Keratinocyte (primary cell): ENCODE measurements at regions not wholly inside any gene's neighbourhood (a gene's known extent, or its start where the extent isn't known, plus 50 kb on each side); places are given as distances from the start of the nearest gene placed in this dataset.

ENCODE experiments used
- CTCF ChIP-seq, 3 experiments: IDR thresholded peaks in 1 of 3; conservative IDR thresholded peaks in 1 of 3; optimal IDR thresholded peaks in 1 of 3; 2 replicates in 2 of 3; 3 replicates in 1 of 3; pipeline versions ENCODE3 to v1.5.1; 2011; ENCODE audit warnings: low read length in 3 of 3, mild to moderate bottlenecking in 3 of 3, moderate library complexity in 2 of 3, control low read depth in 1 of 3, inconsistent platforms in 1 of 3; ENCODE audit not compliant: insufficient read depth in 2 of 3; ENCODE audit errors: extremely low read depth in 1 of 3
- EZH2 ChIP-seq: IDR thresholded peaks from one replicate; pipeline ENCODE4 v1.6.1; 2012; ENCODE audit warnings: inconsistent platforms, mild to moderate bottlenecking, low read length, moderate library complexity

GRCh38 chr22:49091917-49092545 is 735.6 kb downstream of the BRD1 start:
- no peak for TF ChIP-seq CTCF (optimal IDR thresholded peaks at IDR 0.05 in 1 of 3, IDR thresholded peaks at IDR 0.05 in 1 of 3, conservative IDR thresholded peaks at IDR 0.05 in 1 of 3; ENCODE audit: extremely low read depth in 1 of 3, insufficient read depth in 2 of 3, low read length in 3 of 3)
- TF ChIP-seq EZH2: no peak
